RWPE2 (cell line): ENCODE measurements at regions not wholly inside any gene's neighbourhood (a gene's known extent, or its start where the extent isn't known, plus 50 kb on each side); places are given as distances from the start of the nearest gene placed in this dataset.
"Not testable (repeated sequence)": the region's sequence is repeated elsewhere in the genome, so short reads cannot be mapped to it uniquely, and the experiment has no call there.

Source experiments
- ATAC-seq: fragments of 200-7000 bp; cut with Tn5 transposase; 3 replicates; pipeline ENCODE4 v1.9.1; 2021; ENCODE audit warnings: low read depth
- DNase-seq: peaks from one replicate; pipeline ENCODE4 v3.0.0-alpha.2; 2020; ENCODE audit warnings: low spot score
- H3K27ac ChIP-seq: fragments of 450-650 bp; 2 replicates; pipeline ENCODE4 v1.5.1; 2017; ENCODE audit warnings: mild to moderate bottlenecking; ENCODE audit not compliant: poor library complexity, severe bottlenecking
- H3K27me3 ChIP-seq: fragments of 250-450 bp; sonication (Bioruptor Pico); 2 replicates; pipeline ENCODE4 v1.5.1; 2021; ENCODE audit warnings: mild to moderate bottlenecking, moderate library complexity; ENCODE audit not compliant: insufficient read depth, poor library complexity, severe bottlenecking
- H3K36me3 ChIP-seq: fragments of 250-450 bp; sonication (Bioruptor Pico); 2 replicates; pipeline ENCODE4 v1.5.1; 2020; ENCODE audit warnings: low read depth, mild to moderate bottlenecking, moderate library complexity
- H3K4me1 ChIP-seq: fragments of 250-450 bp; sonication (Bioruptor Pico); 2 replicates; pipeline ENCODE4 v1.5.1; 2021; ENCODE audit warnings: mild to moderate bottlenecking, moderate library complexity; ENCODE audit not compliant: insufficient read depth, poor library complexity, severe bottlenecking
- H3K4me3 ChIP-seq: fragments of 250-450 bp; sonication (Bioruptor Pico); 2 replicates; pipeline ENCODE4 v1.5.1; 2021; ENCODE audit warnings: mild to moderate bottlenecking, moderate library complexity; ENCODE audit not compliant: severe bottlenecking
- H3K9me3 ChIP-seq: fragments of 250-450 bp; sonication (Bioruptor Pico); 2 replicates; pipeline ENCODE4 v1.5.1; 2021; ENCODE audit warnings: mild to moderate bottlenecking, moderate library complexity; ENCODE audit not compliant: severe bottlenecking
- TF ChIP-seq, protein P1 (sequence below): fragments of 450-650 bp; IDR thresholded peaks from one replicate; pipeline ENCODE4 v1.5.1; 2017; ENCODE audit warnings: mild to moderate bottlenecking, moderate library complexity; ENCODE audit not compliant: poor library complexity, severe bottlenecking

DNA sequence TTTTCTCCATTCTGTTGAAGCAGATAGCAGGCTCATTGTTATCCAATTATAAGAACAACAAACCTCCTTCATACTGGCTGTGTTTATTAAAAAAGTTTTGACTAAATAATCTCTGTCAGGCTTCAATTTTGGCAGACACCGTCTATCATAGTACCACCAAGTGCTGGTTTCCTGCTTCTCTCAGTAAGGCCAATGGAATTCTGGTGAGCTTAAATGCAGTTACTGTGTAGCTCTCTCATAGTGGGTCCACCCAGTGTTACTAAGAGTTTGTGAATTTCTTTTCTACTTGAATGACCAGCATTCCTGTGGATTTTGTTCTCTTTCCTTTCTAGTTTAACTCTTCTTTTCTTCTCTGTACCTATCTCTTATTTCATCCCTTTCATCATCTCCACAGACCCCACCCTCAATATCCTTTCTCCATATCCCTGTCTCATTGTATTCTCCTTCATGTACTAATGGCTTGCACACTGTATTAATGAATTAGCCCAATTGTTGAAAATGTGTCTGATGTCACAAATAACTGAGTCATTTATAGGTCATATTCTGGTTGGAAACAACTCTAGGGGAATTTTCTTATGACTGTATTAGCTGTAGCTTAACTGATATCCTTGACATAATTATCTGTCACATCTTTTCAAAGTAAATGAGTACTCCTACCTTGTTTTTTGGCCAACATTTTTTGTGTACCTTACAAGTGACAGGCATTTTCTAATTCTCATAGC is 372.1 kb downstream of the FAT3 start:
- Histone ChIP-seq H3K4me3 (no peak overlapping the region), H3K27me3 (no peaks in the 10 kb centered on the region), H3K36me3 (no peaks in the 10 kb centered on the region), H3K4me1 (no peaks in the 10 kb centered on the region), H3K27ac (no peak overlapping the region), H3K9me3 (no peaks in the 10 kb centered on the region)
- TF ChIP-seq, protein P1, sequence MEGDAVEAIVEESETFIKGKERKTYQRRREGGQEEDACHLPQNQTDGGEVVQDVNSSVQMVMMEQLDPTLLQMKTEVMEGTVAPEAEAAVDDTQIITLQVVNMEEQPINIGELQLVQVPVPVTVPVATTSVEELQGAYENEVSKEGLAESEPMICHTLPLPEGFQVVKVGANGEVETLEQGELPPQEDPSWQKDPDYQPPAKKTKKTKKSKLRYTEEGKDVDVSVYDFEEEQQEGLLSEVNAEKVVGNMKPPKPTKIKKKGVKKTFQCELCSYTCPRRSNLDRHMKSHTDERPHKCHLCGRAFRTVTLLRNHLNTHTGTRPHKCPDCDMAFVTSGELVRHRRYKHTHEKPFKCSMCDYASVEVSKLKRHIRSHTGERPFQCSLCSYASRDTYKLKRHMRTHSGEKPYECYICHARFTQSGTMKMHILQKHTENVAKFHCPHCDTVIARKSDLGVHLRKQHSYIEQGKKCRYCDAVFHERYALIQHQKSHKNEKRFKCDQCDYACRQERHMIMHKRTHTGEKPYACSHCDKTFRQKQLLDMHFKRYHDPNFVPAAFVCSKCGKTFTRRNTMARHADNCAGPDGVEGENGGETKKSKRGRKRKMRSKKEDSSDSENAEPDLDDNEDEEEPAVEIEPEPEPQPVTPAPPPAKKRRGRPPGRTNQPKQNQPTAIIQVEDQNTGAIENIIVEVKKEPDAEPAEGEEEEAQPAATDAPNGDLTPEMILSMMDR, result no peak
- no peak for DNase-seq
- ATAC-seq, result no peak

DNA sequence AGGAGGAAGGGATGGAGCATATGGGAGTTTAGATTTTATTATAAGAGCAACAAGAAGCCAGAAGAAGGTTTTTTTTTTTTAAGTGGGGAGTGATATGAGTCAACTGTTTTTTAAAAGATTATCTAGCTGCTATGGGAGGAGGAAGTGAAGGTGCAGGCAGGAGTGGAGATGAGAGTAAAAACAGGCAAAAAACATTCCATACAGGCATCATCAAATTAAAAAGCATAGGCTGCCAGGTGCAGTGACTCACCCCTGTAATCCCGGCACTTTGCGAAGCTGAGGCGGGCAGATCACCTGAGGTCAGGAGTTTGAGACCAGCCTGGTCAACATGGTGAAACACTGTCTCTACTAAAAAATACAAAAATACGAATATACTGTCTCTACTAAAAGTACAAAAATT is 368.4 kb upstream of the MTNR1B start:
- TF ChIP-seq, protein P1, result no peak
- Histone ChIP-seq H3K4me1 (no peaks in the 10 kb centered on the region), H3K4me3 (no peak overlapping the region), H3K9me3 (no peaks in the 10 kb centered on the region), H3K27ac (no peak overlapping the region), H3K36me3 (no peaks in the 10 kb centered on the region), H3K27me3 (no peaks in the 10 kb centered on the region)
- ATAC-seq, result no peak
- DNase-seq, result no peak

DNA sequence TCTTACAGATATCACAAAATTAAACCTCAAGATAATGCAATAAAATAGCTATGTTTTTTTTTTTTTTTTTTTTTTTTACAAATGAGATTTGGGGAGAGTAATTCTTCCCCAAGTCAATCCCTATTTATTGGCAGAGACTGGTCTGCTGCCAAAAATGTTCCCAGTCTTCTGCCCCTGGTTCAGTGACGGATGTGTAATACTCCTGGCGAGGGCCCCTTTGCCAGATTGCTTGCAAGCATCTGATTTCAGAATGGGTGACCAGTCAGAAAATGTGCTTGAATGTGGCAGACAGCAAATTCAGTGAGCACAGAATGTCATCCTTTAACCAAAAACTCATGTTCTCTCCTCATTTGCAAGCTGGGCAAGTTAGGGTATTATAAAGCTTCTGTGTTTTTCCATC is 363.8 kb upstream of the MTNR1B start:
- DNase-seq (no peak), ATAC-seq (no peak)
- H3K4me3 ChIP-seq, result no peak overlapping the region
- no peak overlapping the region for H3K27ac ChIP-seq
- TF ChIP-seq, protein P1, result no peak
- H3K36me3 ChIP-seq, result no peaks in the 10 kb centered on the region
- no peaks in the 10 kb centered on the region for H3K9me3 ChIP-seq
- no peaks in the 10 kb centered on the region for H3K27me3 ChIP-seq
- no peaks in the 10 kb centered on the region for H3K4me1 ChIP-seq

DNA sequence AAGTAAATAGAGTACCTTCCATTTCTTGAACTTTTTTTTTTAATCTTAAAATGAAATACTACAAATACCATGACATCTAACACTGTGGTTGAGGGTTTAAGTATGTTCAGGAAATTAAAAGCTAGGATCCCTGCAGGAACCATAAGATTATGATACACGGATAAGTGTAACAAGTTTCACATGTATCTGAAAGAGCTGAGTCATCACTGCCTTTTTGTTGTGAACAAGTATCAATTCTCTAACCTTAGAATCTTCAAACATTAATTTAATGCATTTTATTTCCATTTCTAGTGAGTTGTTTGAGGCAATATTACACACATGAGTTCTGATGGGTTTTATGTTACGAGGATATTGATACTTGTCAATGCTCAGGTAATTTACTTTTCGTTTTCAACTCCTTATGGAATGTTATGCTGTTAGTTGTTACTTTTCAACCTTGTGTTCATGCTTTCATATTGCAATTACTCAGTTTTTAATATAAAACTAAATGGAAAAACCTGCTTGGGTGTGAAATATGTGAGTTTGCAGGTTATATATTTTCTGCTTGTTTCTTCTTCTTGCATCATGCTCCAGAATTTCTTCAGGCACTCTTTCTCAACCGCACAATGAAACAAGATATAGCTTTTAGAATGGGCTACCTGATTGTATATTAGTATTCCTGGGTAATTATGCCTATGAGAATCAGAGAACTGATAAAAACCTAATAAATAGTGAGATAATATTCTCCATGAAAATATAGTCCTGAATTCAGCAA is 361.3 kb upstream of the MTNR1B start:
- no peaks in the 10 kb centered on the region for H3K4me1 ChIP-seq
- no peaks in the 10 kb centered on the region for H3K27me3 ChIP-seq
- DNase-seq (no peak), ATAC-seq (no peak)
- TF ChIP-seq, protein P1, result no peak
- no peaks in the 10 kb centered on the region for H3K9me3 ChIP-seq
- H3K36me3 ChIP-seq, result no peaks in the 10 kb centered on the region
- no peak overlapping the region for H3K27ac ChIP-seq
- no peak overlapping the region for H3K4me3 ChIP-seq

DNA sequence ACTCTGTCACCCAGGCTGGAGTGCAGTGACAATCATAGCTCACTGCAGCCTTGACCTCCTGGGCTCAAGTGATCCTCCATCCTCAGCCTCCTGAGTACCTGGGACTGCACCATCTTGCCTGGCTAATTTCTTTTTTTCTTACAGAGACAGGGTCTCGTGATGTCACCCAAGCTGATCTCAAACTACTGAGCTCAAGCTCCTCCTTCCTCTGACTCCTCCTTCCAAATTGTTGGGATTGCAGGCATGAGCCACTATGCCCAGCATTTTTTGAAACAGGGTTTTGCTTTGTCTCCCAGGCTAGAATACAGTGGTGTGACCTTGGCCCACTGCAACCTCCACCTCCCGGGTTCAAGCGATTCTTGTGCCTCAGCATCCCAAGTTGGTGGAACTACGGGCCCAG is 358.3 kb upstream of the MTNR1B start:
- TF ChIP-seq, protein P1, result no peak
- Histone ChIP-seq H3K36me3 (no peaks in the 10 kb centered on the region), H3K4me1 (no peaks in the 10 kb centered on the region), H3K27me3 (no peaks in the 10 kb centered on the region), H3K4me3 (no peak overlapping the region), H3K27ac (no peak overlapping the region), H3K9me3 (no peaks in the 10 kb centered on the region)
- no peak for ATAC-seq
- no peak for DNase-seq

DNA sequence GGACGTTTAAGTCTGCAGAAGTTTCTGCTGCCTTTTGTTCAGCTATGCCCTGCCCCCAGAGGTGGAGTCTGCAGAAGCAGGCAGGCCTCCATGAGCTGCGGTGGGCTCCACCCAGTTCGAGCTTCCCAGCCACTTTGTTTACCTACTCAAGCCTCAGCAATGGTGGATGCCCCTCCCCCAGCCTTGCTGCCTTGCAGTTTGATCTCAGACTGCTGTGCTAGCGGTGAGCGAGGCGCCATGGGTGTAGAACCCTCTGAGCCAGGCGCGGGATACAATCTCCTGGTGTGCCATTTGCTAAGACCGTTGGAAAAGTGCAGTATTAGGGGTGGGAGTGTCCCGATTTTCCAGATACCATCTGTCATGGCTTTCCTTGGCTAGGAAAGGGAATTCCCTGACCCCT is 351.4 kb upstream of the MTNR1B start:
- H3K4me1 ChIP-seq, H3K36me3 ChIP-seq, H3K27ac ChIP-seq, DNase-seq, H3K9me3 ChIP-seq, H3K4me3 ChIP-seq, ATAC-seq, H3K27me3 ChIP-seq: not testable (repeated sequence)
